B cell (primary cell): ENCODE measurements at regions not wholly inside any gene's neighbourhood (a gene's known extent, or its start where the extent isn't known, plus 50 kb on each side); places are given as distances from the start of the nearest gene placed in this dataset.

Experiments
- ATAC-seq: fragments of 200-7000 bp; cut with Tn5 transposase; one replicate; pipeline ENCODE4 v1.10.0; 2021; ENCODE audit warnings: low read depth, mild to moderate bottlenecking, moderate number of reproducible peaks, moderate library complexity
- CTCF ChIA-PET: fragments of 350-600 bp; sonication (Branson Sonifier 250); formaldehyde crosslinking; loops from one replicate; lab custom pipeline; 2021; ENCODE audit warnings: antibody characterized with exemption, inconsistent platforms; lab: Charles Lee
- POLR2A ChIA-PET: fragments of 350-600 bp; sonication (Branson Sonifier 250); formaldehyde crosslinking; loops from one replicate; lab custom pipeline; 2021; ENCODE audit warnings: antibody characterized with exemption; lab: Charles Lee
- DNase-seq: peaks from one replicate; pipeline ENCODE4 v3.0.0; 2013
- H2AFZ ChIP-seq: 2 replicates; pipeline ENCODE4 v1.6.1; 2012; ENCODE audit warnings: mild to moderate bottlenecking, low read depth, low read length; ENCODE audit not compliant: insufficient read depth, poor library complexity, severe bottlenecking
- H3K27ac ChIP-seq, 2 donors: 1 replicate in 1 of 2; 2 replicates in 1 of 2; pipeline ENCODE4 v1.5.1; 2012 to 2013; ENCODE audit warnings: low read length in 2 of 2, mild to moderate bottlenecking in 2 of 2, moderate library complexity in 1 of 2
- H3K27me3 ChIP-seq, 4 experiments: fragments of 200-600 bp in 1 of 4; sonication (generic) in 1 of 4; replicated peaks in 1 of 4; 1 replicate in 2 of 4; 2 replicates in 2 of 4; pipeline versions ENCODE4 v1.6.1 to v1.7.0; 2013 to 2016; ENCODE audit warnings: low read length in 3 of 4, mild to moderate bottlenecking in 2 of 4, mixed read lengths in 1 of 4, moderate library complexity in 1 of 4; ENCODE audit not compliant: insufficient read depth in 4 of 4, control insufficient read depth in 3 of 4; ENCODE audit errors: control extremely low read depth in 1 of 4
- H3K36me3 ChIP-seq, 2 experiments: replicated peaks in 1 of 2; 1 replicate in 1 of 2; 2 replicates in 1 of 2; pipeline versions ENCODE4 v1.6.1 to v1.7.1; 2013; ENCODE audit warnings: low read length in 1 of 2; ENCODE audit not compliant: insufficient read depth in 2 of 2, control insufficient read depth in 1 of 2; ENCODE audit errors: control extremely low read depth in 1 of 2, extremely low read depth in 1 of 2
- H3K4me1 ChIP-seq, 2 donors: fragments of 200-600 bp in 1 of 2; sonication (generic) in 1 of 2; 1 replicate in 1 of 2; 2 replicates in 1 of 2; pipeline versions ENCODE4 v1.5.1 to v1.6.1; 2013 to 2017; ENCODE audit warnings: low read length in 2 of 2; ENCODE audit not compliant: control insufficient read depth in 2 of 2, insufficient read depth in 2 of 2
- H3K4me2 ChIP-seq: replicated peaks from 2 replicates; pipeline ENCODE3; 2012; ENCODE audit warnings: mild to moderate bottlenecking, low read depth, low read length; ENCODE audit not compliant: poor library complexity, severe bottlenecking
- H3K4me3 ChIP-seq, 5 experiments: fragments of 200-600 bp in 1 of 5; sonication (generic) in 1 of 5; 1 replicate in 3 of 5; 2 replicates in 2 of 5; pipeline versions ENCODE4 v1.5.1 to v1.7.0; 2011 to 2016; ENCODE audit warnings: low read length in 4 of 5, mild to moderate bottlenecking in 4 of 5, low read depth in 2 of 5, control low read depth in 1 of 5, moderate library complexity in 1 of 5; ENCODE audit not compliant: insufficient read depth in 1 of 5; ENCODE audit errors: control extremely low read depth in 1 of 5, extremely low read depth in 1 of 5
- H3K79me2 ChIP-seq: fragments of 200-600 bp; sonication (generic); one replicate; pipeline ENCODE4 v1.6.0; 2016; ENCODE audit warnings: low read length; ENCODE audit not compliant: control insufficient read depth, insufficient read depth
- H3K9ac ChIP-seq: fragments of 200-600 bp; sonication (generic); 2 replicates; pipeline ENCODE4 v1.6.1; 2017; ENCODE audit warnings: mild to moderate bottlenecking, low read length, moderate library complexity
- H3K9me3 ChIP-seq, 3 donors: one replicate each; pipeline versions ENCODE4 v1.6.1 to v1.7.1; 2013; ENCODE audit warnings: low read length in 2 of 3; ENCODE audit not compliant: control insufficient read depth in 2 of 3, insufficient read depth in 1 of 3; ENCODE audit errors: control extremely low read depth in 1 of 3
- H4K20me1 ChIP-seq: 2 replicates; pipeline ENCODE4 v1.6.0; 2012; ENCODE audit warnings: mild to moderate bottlenecking, low read length; ENCODE audit not compliant: insufficient read depth, control insufficient read depth, poor library complexity, severe bottlenecking
- H3K27ac Mint-ChIP-seq: one replicate; pipeline ENCODE4 v1.8.0; 2021; ENCODE audit warnings: mixed read lengths
- H3K27me3 Mint-ChIP-seq: one replicate; pipeline ENCODE4 v1.8.0; 2021; ENCODE audit warnings: mixed read lengths
- H3K4me1 Mint-ChIP-seq: one replicate; pipeline ENCODE4 v1.8.0; 2021; ENCODE audit warnings: mixed read lengths
- H3K4me3 Mint-ChIP-seq: one replicate; pipeline ENCODE4 v1.8.0; 2021; ENCODE audit warnings: mixed read lengths
- H3K9me3 Mint-ChIP-seq: one replicate; pipeline ENCODE4 v1.8.0; 2022; ENCODE audit warnings: mixed read lengths; ENCODE audit not compliant: insufficient read depth
- CTCF ChIP-seq: fragments of 200-600 bp; IDR thresholded peaks from one replicate; pipeline ENCODE4 v1.8.0; 2022; ENCODE audit warnings: antibody characterized with exemption, mild to moderate bottlenecking
- EZH2 ChIP-seq: IDR thresholded peaks from 2 replicates; pipeline ENCODE4 v1.6.1; 2012; ENCODE audit warnings: borderline replicate concordance, low read depth, mild to moderate bottlenecking, moderate library complexity, low read length; ENCODE audit not compliant: insufficient read depth, poor library complexity, severe bottlenecking
- WGBS: methylation state at CpG from one replicate; pipeline ENCODE4 v1.1.5; 2013; ENCODE audit warnings: missing lambda C conversion rate; ENCODE audit not compliant: insufficient coverage; 5-methylcytosine and 5-hydroxymethylcytosine counted together
- intact Hi-C: fragments of 100-400 bp; cut with micrococcal nuclease; formaldehyde crosslinking; loops from one replicate; pipeline ENCODE4 v1.10.0; 2022

GRCh38 chr5:61869333-61869732 is 436.7 kb upstream of the KIF2A start:
- ChIA-PET CTCF (no interaction called here), POLR2A (no interaction called here)
- Histone ChIP-seq H3K4me3 (no peak overlapping the region), H3K36me3 (no peaks in the 10 kb centered on the region), H4K20me1 (no peaks in the 10 kb centered on the region), H3K4me1 (no peaks in the 10 kb centered on the region), H3K4me2 (no peak overlapping the region), H3K27ac (no peak overlapping the region), H3K27me3 (no peaks in the 10 kb centered on the region), H2AFZ (no peak overlapping the region), H3K79me2 (no peaks in the 10 kb centered on the region), H3K9me3 (peaks cover 0 to 10% (median 0%) of the 10 kb centered on the region in 3 donors), H3K9ac (no peak overlapping the region)
- Mint-ChIP-seq H3K4me1 (no peaks in the 10 kb centered on the region), H3K4me3 (no peak overlapping the region), H3K9me3 (peaks cover 9% of the 10 kb centered on the region), H3K27ac (no peak overlapping the region), H3K27me3 (no peaks in the 10 kb centered on the region)
- no peak for DNase-seq
- ATAC-seq: no peak
- 100% methylated on average over 2 of the region's 2 CpGs for WGBS
- TF ChIP-seq CTCF (no peak), EZH2 (no peak)
- intact Hi-C loops: no loop called here

GRCh38 chr5:61878471-61878870 is 427.5 kb upstream of the KIF2A start:
- POLR2A ChIA-PET: no interaction called here
- H3K9me3 Mint-ChIP-seq: no peaks in the 10 kb centered on the region
- intact Hi-C loops: no loop called here

More at GRCh38 chr5:61878471-61878870, 427.5 kb upstream of the KIF2A start:
- Histone ChIP-seq H3K4me1 (no peaks in the 10 kb centered on the region), H2AFZ (no peak overlapping the region), H3K9me3 (no peaks in the 10 kb centered on the region), H3K27me3 (no peaks in the 10 kb centered on the region), H3K4me2 (no peak overlapping the region), H3K36me3 (no peaks in the 10 kb centered on the region), H4K20me1 (no peaks in the 10 kb centered on the region), H3K4me3 (no peak overlapping the region), H3K79me2 (no peaks in the 10 kb centered on the region), H3K9ac (no peak overlapping the region), H3K27ac (no peak overlapping the region)
- Mint-ChIP-seq H3K27me3 (no peaks in the 10 kb centered on the region), H3K4me3 (no peak overlapping the region), H3K27ac (no peak overlapping the region), H3K4me1 (no peaks in the 10 kb centered on the region)
- 100% methylated on average over 3 of the region's 3 CpGs for WGBS
- no peak for ATAC-seq
- no peak for TF ChIP-seq CTCF
- no peak for TF ChIP-seq EZH2
- CTCF ChIA-PET: no interaction called here
- DNase-seq: no peak
